Caco-2 (cell line): ENCODE measurements at regions not wholly inside any gene's neighbourhood (a gene's known extent, or its start where the extent isn't known, plus 50 kb on each side); places are given as distances from the start of the nearest gene placed in this dataset.

ENCODE experiments used
- BruUV-seq: library from RNA; stranded (reverse); fragments of 400-500 nt; replicated peaks from 2 replicates; lab custom pipeline; 2021; lab: Mats Ljungman, UMichigan
- CTCF ChIA-PET: fragments of 300-600 bp; sonication (Branson Sonifier 250); formaldehyde crosslinking; loops from one replicate; lab custom pipeline; 2022; ENCODE audit warnings: antibody characterized with exemption; lab: Charles Lee
- POLR2A ChIA-PET: fragments of 300-600 bp; sonication (Branson Sonifier 250); formaldehyde crosslinking; loops from one replicate; lab custom pipeline; 2022; ENCODE audit warnings: antibody characterized with exemption; lab: Charles Lee
- DNase-seq, 2 experiments: peaks; one replicate each; pipeline versions ENCODE4 v3.0.0 to v3.0.0-alpha.2; 2020 to 2022
- H3K27me3 ChIP-seq: replicated peaks from 2 replicates; pipeline ENCODE4 v1.6.0; 2011; ENCODE audit warnings: low read length; ENCODE audit not compliant: control insufficient read depth, insufficient read depth
- H3K36me3 ChIP-seq: 2 replicates; pipeline ENCODE4 v1.5.1; 2011; ENCODE audit warnings: low read length; ENCODE audit not compliant: control insufficient read depth, insufficient read depth
- H3K4me1 ChIP-seq: fragments of 250-450 bp; sonication (Bioruptor Pico); 2 replicates; pipeline ENCODE4 v1.5.1; 2020; ENCODE audit warnings: mild to moderate bottlenecking
- H3K4me3 ChIP-seq: 2 replicates; pipeline ENCODE4 v1.5.1; 2011; ENCODE audit warnings: low read depth, mild to moderate bottlenecking, control low read depth, low read length
- H3K9me3 ChIP-seq: fragments of 250-450 bp; sonication (Bioruptor Pico); 2 replicates; pipeline ENCODE4 v1.5.1; 2020; ENCODE audit warnings: mild to moderate bottlenecking, moderate library complexity
- H3K27ac Mint-ChIP-seq: one replicate; pipeline ENCODE4 v1.8.0; 2022; ENCODE audit warnings: mixed read lengths; ENCODE audit not compliant: unreplicated experiment
- H3K27me3 Mint-ChIP-seq: one replicate; pipeline ENCODE4 v1.8.0; 2022; ENCODE audit warnings: mixed read lengths; ENCODE audit not compliant: insufficient read depth, unreplicated experiment
- H3K36me3 Mint-ChIP-seq: one replicate; pipeline ENCODE4 v1.8.0; 2022; ENCODE audit warnings: mild to moderate bottlenecking, mixed read lengths; ENCODE audit not compliant: insufficient read depth, unreplicated experiment
- H3K4me1 Mint-ChIP-seq: one replicate; pipeline ENCODE4 v1.8.0; 2022; ENCODE audit warnings: low read depth, mixed read lengths; ENCODE audit not compliant: unreplicated experiment
- H3K4me3 Mint-ChIP-seq: one replicate; pipeline ENCODE4 v1.8.0; 2022; ENCODE audit warnings: mild to moderate bottlenecking, moderate library complexity, mixed read lengths; ENCODE audit not compliant: unreplicated experiment
- H3K9me3 Mint-ChIP-seq: one replicate; pipeline ENCODE4 v1.8.0; 2022; ENCODE audit warnings: mixed read lengths; ENCODE audit not compliant: unreplicated experiment
- intact Hi-C: fragments of 100-400 bp; cut with micrococcal nuclease; formaldehyde crosslinking; loops from one replicate; pipeline ENCODE4 v1.10.0; 2022; ENCODE audit not compliant: unreplicated experiment
- TF ChIP-seq, protein P1 (sequence below), 2 experiments: fragments of 200-600 bp in 1 of 2; IDR thresholded peaks; 1 replicate in 1 of 2; 2 replicates in 1 of 2; pipeline versions ENCODE4 v1.5.1 to v1.8.0; 2011 to 2022; ENCODE audit warnings: antibody characterized with exemption in 1 of 2, control low read depth in 1 of 2, inconsistent platforms in 1 of 2, low read depth in 1 of 2, low read length in 1 of 2, mild to moderate bottlenecking in 1 of 2, moderate library complexity in 1 of 2; ENCODE audit not compliant: insufficient read depth in 1 of 2, severe bottlenecking in 1 of 2, unreplicated experiment in 1 of 2

DNA sequence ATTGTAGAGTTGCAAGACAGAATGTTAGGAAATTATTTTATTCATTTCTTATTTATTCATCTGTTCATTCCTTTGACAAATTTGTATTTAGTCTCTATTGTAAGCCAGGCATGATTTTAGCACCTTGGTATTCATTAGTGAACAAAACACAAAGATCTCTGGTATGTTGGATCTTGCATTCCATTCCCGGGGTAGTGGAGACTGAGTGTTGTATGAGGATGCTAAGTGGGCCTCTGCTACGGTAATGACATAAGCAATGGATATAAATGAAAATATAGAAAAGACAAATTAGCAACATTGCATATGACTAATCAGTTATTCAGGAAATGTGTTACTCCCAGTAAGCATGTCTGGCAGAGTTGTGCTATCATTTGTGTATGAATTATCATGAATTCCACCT, 449.3 kb downstream of the PCDH17 start:
- Histone ChIP-seq H3K27me3 (no peaks in the 10 kb centered on the region), H3K36me3 (no peaks in the 10 kb centered on the region), H3K9me3 (no peaks in the 10 kb centered on the region), H3K4me3 (no peak overlapping the region), H3K4me1 (no peaks in the 10 kb centered on the region)
- H3K9me3 Mint-ChIP-seq, result no peaks in the 10 kb centered on the region
- BruUV-seq, result no TSS peak
- TF ChIP-seq, protein P1, sequence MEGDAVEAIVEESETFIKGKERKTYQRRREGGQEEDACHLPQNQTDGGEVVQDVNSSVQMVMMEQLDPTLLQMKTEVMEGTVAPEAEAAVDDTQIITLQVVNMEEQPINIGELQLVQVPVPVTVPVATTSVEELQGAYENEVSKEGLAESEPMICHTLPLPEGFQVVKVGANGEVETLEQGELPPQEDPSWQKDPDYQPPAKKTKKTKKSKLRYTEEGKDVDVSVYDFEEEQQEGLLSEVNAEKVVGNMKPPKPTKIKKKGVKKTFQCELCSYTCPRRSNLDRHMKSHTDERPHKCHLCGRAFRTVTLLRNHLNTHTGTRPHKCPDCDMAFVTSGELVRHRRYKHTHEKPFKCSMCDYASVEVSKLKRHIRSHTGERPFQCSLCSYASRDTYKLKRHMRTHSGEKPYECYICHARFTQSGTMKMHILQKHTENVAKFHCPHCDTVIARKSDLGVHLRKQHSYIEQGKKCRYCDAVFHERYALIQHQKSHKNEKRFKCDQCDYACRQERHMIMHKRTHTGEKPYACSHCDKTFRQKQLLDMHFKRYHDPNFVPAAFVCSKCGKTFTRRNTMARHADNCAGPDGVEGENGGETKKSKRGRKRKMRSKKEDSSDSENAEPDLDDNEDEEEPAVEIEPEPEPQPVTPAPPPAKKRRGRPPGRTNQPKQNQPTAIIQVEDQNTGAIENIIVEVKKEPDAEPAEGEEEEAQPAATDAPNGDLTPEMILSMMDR (IDR thresholded peaks at IDR 0.05; ENCODE audit: insufficient read depth in 1 of 2, low read depth in 1 of 2, low read length in 1 of 2, severe bottlenecking in 1 of 2, unreplicated experiment in 1 of 2), result no peak
- CTCF ChIA-PET, result no interaction called here
- no peak overlapping the region for H3K27ac Mint-ChIP-seq
- no peaks in the 10 kb centered on the region for H3K27me3 Mint-ChIP-seq
- H3K4me3 Mint-ChIP-seq, result no peak overlapping the region
- H3K36me3 Mint-ChIP-seq, result no peaks in the 10 kb centered on the region
- DNase-seq, result no peak
- H3K4me1 Mint-ChIP-seq, result no peaks in the 10 kb centered on the region
- POLR2A ChIA-PET, result no interaction called here
- intact Hi-C loops, result no loop called here

DNA sequence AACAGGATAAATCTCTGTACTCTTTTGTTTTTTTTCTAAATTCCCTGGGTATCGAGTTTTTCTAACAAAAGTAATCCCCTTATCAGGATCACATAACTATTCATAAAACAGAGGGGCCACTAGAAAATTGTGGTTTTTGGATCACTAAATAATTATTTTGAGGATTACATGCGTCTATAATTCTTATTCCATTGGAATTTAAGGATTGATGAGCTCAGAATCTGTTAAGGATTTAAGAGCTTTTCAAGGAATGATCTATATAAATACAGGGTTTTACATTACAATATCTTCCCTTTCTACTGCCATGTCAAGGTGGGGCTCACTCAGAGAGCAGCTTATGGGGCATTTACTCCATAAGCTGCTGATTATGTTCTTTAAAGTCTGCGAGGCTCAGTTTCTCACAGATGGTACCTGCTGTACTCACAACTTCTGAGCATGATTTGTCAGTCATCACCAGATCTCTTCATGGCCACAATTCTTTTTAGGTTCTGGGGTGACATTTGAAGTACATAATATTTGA, 449.8 kb downstream of the PCDH17 start:
- CTCF ChIA-PET, result no interaction called here
- H3K36me3 ChIP-seq, result no peaks in the 10 kb centered on the region

DNA sequence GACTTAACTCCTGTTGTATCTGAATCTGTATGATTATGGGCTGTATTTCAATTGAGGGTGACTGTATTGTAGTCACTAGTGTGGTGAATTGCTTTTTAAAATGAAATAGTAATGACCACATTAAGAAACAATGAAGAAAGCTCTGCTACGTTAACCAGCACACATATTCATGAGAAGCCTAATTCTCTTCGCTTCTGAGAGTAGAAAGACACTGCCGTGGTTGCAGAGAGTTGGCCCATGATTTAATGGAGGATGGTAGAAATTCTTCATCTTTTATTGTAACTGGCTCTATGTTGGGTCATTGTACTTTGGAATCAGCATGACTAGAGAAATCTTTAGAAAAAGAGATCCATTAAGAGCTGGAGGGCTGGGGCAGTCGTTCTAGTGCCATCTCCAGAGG, 451.5 kb downstream of the PCDH17 start:
- POLR2A ChIA-PET, result no interaction called here
- H3K4me1 Mint-ChIP-seq, result no peaks in the 10 kb centered on the region
- Histone ChIP-seq H3K9me3 (no peaks in the 10 kb centered on the region), H3K4me3 (no peak overlapping the region), H3K27me3 (no peaks in the 10 kb centered on the region), H3K4me1 (no peaks in the 10 kb centered on the region), H3K36me3 (no peaks in the 10 kb centered on the region)
- CTCF ChIA-PET, result no interaction called here
- TF ChIP-seq, protein P1 (IDR thresholded peaks at IDR 0.05; ENCODE audit: insufficient read depth in 1 of 2, low read depth in 1 of 2, low read length in 1 of 2, severe bottlenecking in 1 of 2, unreplicated experiment in 1 of 2), result no peak
- DNase-seq, result no peak
- no peaks in the 10 kb centered on the region for H3K27me3 Mint-ChIP-seq
- H3K27ac Mint-ChIP-seq, result no peak overlapping the region
- no peaks in the 10 kb centered on the region for H3K36me3 Mint-ChIP-seq
- intact Hi-C loops, result no loop called here
- H3K4me3 Mint-ChIP-seq, result no peak overlapping the region
- no TSS peak for BruUV-seq
- no peaks in the 10 kb centered on the region for H3K9me3 Mint-ChIP-seq

More for the DNA sequence above, 449.8 kb downstream of the PCDH17 start:
- Histone ChIP-seq H3K9me3 (no peaks in the 10 kb centered on the region), H3K4me3 (no peak overlapping the region), H3K27me3 (no peaks in the 10 kb centered on the region), H3K4me1 (no peaks in the 10 kb centered on the region)
- BruUV-seq, result no TSS peak
- Mint-ChIP-seq H3K27me3 (no peaks in the 10 kb centered on the region), H3K4me1 (no peaks in the 10 kb centered on the region), H3K9me3 (no peaks in the 10 kb centered on the region), H3K27ac (no peak overlapping the region), H3K4me3 (no peak overlapping the region), H3K36me3 (no peaks in the 10 kb centered on the region)
- TF ChIP-seq, protein P1 (IDR thresholded peaks at IDR 0.05; ENCODE audit: insufficient read depth in 1 of 2, low read depth in 1 of 2, low read length in 1 of 2, severe bottlenecking in 1 of 2, unreplicated experiment in 1 of 2), result no peak
- intact Hi-C loops, result no loop called here
- POLR2A ChIA-PET, result no interaction called here
- no peak for DNase-seq
